SHP77 treated with DMSO at 0.1 percent for 48 hours (cell line): ENCODE measurements at regions not wholly inside any gene's neighbourhood (a gene's known extent, or its start where the extent isn't known, plus 50 kb on each side); places are given as distances from the start of the nearest gene placed in this dataset.

Experiments
- DNase-seq: peaks from one replicate; lab custom pipeline; 2025; lab: John Stamatoyannopoulos, UW

- no peak for DNase-seq
These were observed 106.3 kb downstream of the EBNA1BP2 start for GRCh38 chr1:43065616-43066399.

- no peak for DNase-seq
These were observed 106.5 kb upstream of the SLC2A1 start for GRCh38 chr1:43065191-43065590.

GRCh38 chr1:43063394-43064219 is 104.9 kb upstream of the SLC2A1 start:
- DNase-seq, result no peak

- no peak for DNase-seq
These were observed 103.9 kb upstream of the SLC2A1 start for GRCh38 chr1:43062527-43063095.

- DNase-seq, result no peak
These were observed 103.1 kb upstream of the SLC2A1 start for GRCh38 chr1:43061757-43062156.

- no peak for DNase-seq
These were observed 101.2 kb upstream of the SLC2A1 start for GRCh38 chr1:43059640-43060574.

GRCh38 chr1:43058545-43059360 is 100.1 kb upstream of the SLC2A1 start:
- no peak for DNase-seq

GRCh38 chr1:43058056-43058455 is 99.4 kb upstream of the SLC2A1 start:
- no peak for DNase-seq

- DNase-seq, result no peak
These were observed 98.9 kb upstream of the SLC2A1 start for GRCh38 chr1:43057567-43057966.

- no peak for DNase-seq
These were observed 98.3 kb upstream of the SLC2A1 start for GRCh38 chr1:43056981-43057391.

GRCh38 chr1:43056460-43056859 is 97.8 kb upstream of the SLC2A1 start:
- DNase-seq, result no peak

GRCh38 chr1:43054961-43055360 is 96.3 kb upstream of the SLC2A1 start:
- no peak for DNase-seq

- DNase-seq, result no peak
These were observed 94.2 kb upstream of the SLC2A1 start for GRCh38 chr1:43052786-43053439.

GRCh38 chr1:43052322-43052721 is 93.7 kb upstream of the SLC2A1 start:
- DNase-seq, result no peak

GRCh38 chr1:43049481-43049880 is 90.8 kb upstream of the SLC2A1 start:
- DNase-seq, result no peak

- DNase-seq, result no peak
These were observed 89.9 kb upstream of the SLC2A1 start for GRCh38 chr1:43048601-43049011.

- no peak for DNase-seq
These were observed 88.5 kb upstream of the SLC2A1 start for GRCh38 chr1:43047135-43047534.

GRCh38 chr1:43044572-43045361 is 86.1 kb upstream of the SLC2A1 start:
- no peak for DNase-seq

GRCh38 chr1:43043695-43044094 is 85.0 kb upstream of the SLC2A1 start:
- no peak for DNase-seq
